GM23338 (cell line): ENCODE measurements at regions not wholly inside any gene's neighbourhood (a gene's known extent, or its start where the extent isn't known, plus 50 kb on each side); places are given as distances from the start of the nearest gene placed in this dataset.

Source experiments
- ATAC-seq: fragments of 200-7000 bp; cut with Tn5 transposase; 3 replicates; pipeline ENCODE4 v1.9.1; 2020
- DNase-seq: peaks from one replicate; pipeline ENCODE4 v3.0.0-alpha.2; 2015; ENCODE audit warnings: low spot score
- H2AFZ ChIP-seq: fragments of 200-600 bp; sonication (generic); 2 replicates; pipeline ENCODE4 v1.8.0; 2016; ENCODE audit warnings: antibody characterized with exemption, mild to moderate bottlenecking, moderate library complexity
- H3F3A ChIP-seq: fragments of 200-600 bp; sonication (generic); replicated peaks from 2 replicates; pipeline ENCODE4 v1.8.0; 2017; ENCODE audit warnings: antibody characterized with exemption, mixed run types, low read depth
- H3K27ac ChIP-seq: fragments of 200-600 bp; sonication (generic); 2 replicates; pipeline ENCODE4 v1.6.1; 2016; ENCODE audit warnings: low read depth
- H3K27me3 ChIP-seq: fragments of 200-600 bp; sonication (generic); 2 replicates; pipeline ENCODE4 v1.8.0; 2016; ENCODE audit warnings: mild to moderate bottlenecking, mixed run types, moderate library complexity; ENCODE audit not compliant: insufficient read depth
- H3K36me3 ChIP-seq: fragments of 200-600 bp; sonication (generic); 2 replicates; pipeline ENCODE4 v1.8.0; 2016; ENCODE audit warnings: mild to moderate bottlenecking; ENCODE audit not compliant: insufficient read depth
- H3K4me1 ChIP-seq: fragments of 200-600 bp; sonication (generic); 2 replicates; pipeline ENCODE4 v1.8.0; 2016; ENCODE audit warnings: mild to moderate bottlenecking, moderate library complexity; ENCODE audit not compliant: insufficient read depth
- H3K4me2 ChIP-seq: fragments of 200-600 bp; sonication (generic); 2 replicates; pipeline ENCODE4 v1.7.1; 2017; ENCODE audit warnings: mixed run types
- H3K4me3 ChIP-seq: fragments of 200-600 bp; sonication (generic); 2 replicates; pipeline ENCODE4 v1.6.1; 2016; ENCODE audit warnings: mixed run types
- H3K79me2 ChIP-seq: fragments of 200-600 bp; sonication (generic); replicated peaks from 2 replicates; pipeline ENCODE4 v1.8.0; 2017; ENCODE audit warnings: mild to moderate bottlenecking; ENCODE audit not compliant: insufficient read depth
- H3K9me2 ChIP-seq: fragments of 200-600 bp; sonication (generic); 2 replicates; pipeline ENCODE4 v1.8.0; 2017; ENCODE audit not compliant: insufficient read depth
- H4K20me1 ChIP-seq: fragments of 200-600 bp; sonication (generic); replicated peaks from 2 replicates; pipeline ENCODE4 v1.8.0; 2017; ENCODE audit warnings: mild to moderate bottlenecking; ENCODE audit not compliant: insufficient read depth
- H3K27ac Mint-ChIP-seq: 2 replicates; pipeline ENCODE4 v1.8.0; 2020; ENCODE audit warnings: inconsistent platforms, mild to moderate bottlenecking, moderate library complexity, mixed read lengths
- H3K27me3 Mint-ChIP-seq: 3 replicates; pipeline ENCODE4 v1.8.0; 2022; ENCODE audit warnings: low read depth, mild to moderate bottlenecking, moderate library complexity, mixed read lengths, inconsistent platforms; ENCODE audit not compliant: insufficient read depth, poor library complexity
- H3K36me3 Mint-ChIP-seq: 3 replicates; pipeline ENCODE4 v1.8.0; 2021; ENCODE audit warnings: low read depth, mild to moderate bottlenecking, inconsistent platforms, moderate library complexity, mixed read lengths
- H3K4me1 Mint-ChIP-seq: 3 replicates; pipeline ENCODE4 v1.8.0; 2020; ENCODE audit warnings: mild to moderate bottlenecking, inconsistent platforms, mixed read lengths
- H3K4me3 Mint-ChIP-seq: 3 replicates; pipeline ENCODE4 v1.8.0; 2021; ENCODE audit warnings: moderate library complexity, mild to moderate bottlenecking, inconsistent platforms, mixed read lengths
- H3K9me3 Mint-ChIP-seq: 3 replicates; pipeline ENCODE4 v1.8.0; 2020; ENCODE audit warnings: moderate library complexity, mild to moderate bottlenecking, inconsistent platforms, mixed read lengths
- CREB1 ChIP-seq: fragments of 250-450 bp; sonication (Bioruptor Pico); IDR thresholded peaks from 2 replicates; pipeline ENCODE4 v1.5.0; 2020; ENCODE audit warnings: low read depth, mild to moderate bottlenecking, moderate library complexity
- EZH2phosphoT487 ChIP-seq: fragments of 200-600 bp; sonication (generic); IDR thresholded peaks from one replicate; pipeline ENCODE4 v1.8.1; 2018; ENCODE audit warnings: antibody characterized with exemption; ENCODE audit not compliant: unreplicated experiment
- JUNB ChIP-seq: IDR thresholded peaks from one replicate; pipeline ENCODE4 v1.6.1; 2016; ENCODE audit warnings: antibody characterized with exemption; ENCODE audit not compliant: unreplicated experiment
- NANOG ChIP-seq: IDR thresholded peaks from 2 replicates; pipeline ENCODE4 v1.6.1; 2016; ENCODE audit warnings: antibody characterized with exemption, borderline replicate concordance
- POLR2AphosphoS5 ChIP-seq: IDR thresholded peaks from 2 replicates; pipeline ENCODE4 v1.6.1; 2016; ENCODE audit warnings: antibody characterized with exemption, low read depth
- REST ChIP-seq: IDR thresholded peaks from one replicate; pipeline ENCODE4 v1.6.1; 2018; ENCODE audit warnings: antibody characterized with exemption; ENCODE audit not compliant: unreplicated experiment
- STAT1 ChIP-seq: IDR thresholded peaks from one replicate; pipeline ENCODE4 v1.6.1; 2016; ENCODE audit warnings: antibody characterized with exemption; ENCODE audit not compliant: unreplicated experiment
- ZNF114 ChIP-seq: fragments of 250-450 bp; sonication (Bioruptor Pico); IDR thresholded peaks from 2 replicates; pipeline ENCODE4 v1.5.0; 2020; ENCODE audit warnings: mild to moderate bottlenecking, moderate library complexity
- ZNF331 ChIP-seq: fragments of 250-450 bp; sonication (Bioruptor Pico); IDR thresholded peaks from 2 replicates; pipeline ENCODE4 v1.5.0; 2020; ENCODE audit warnings: low read depth, mild to moderate bottlenecking, moderate library complexity
- TF ChIP-seq, protein P1 (sequence below), 2 experiments: fragments of 200-600 bp in 1 of 2; sonication (generic) in 1 of 2; conservative IDR thresholded peaks; 2 replicates each; pipeline versions ENCODE4 v1.5.1 to v1.6.1; 2016 to 2017; ENCODE audit warnings: antibody characterized with exemption in 2 of 2, low read depth in 2 of 2, mild to moderate bottlenecking in 2 of 2, moderate library complexity in 1 of 2
- TF ChIP-seq, protein P2 (sequence below): IDR thresholded peaks from 2 replicates; pipeline ENCODE4 v1.6.1; 2016; ENCODE audit warnings: antibody characterized with exemption

GRCh38 chr17:33732116-33732515, 439.0 kb upstream of the ASIC2 start (continued):
- TF ChIP-seq REST (peak; percentile 82), NANOG (no peak)
- TF ChIP-seq, protein P1, sequence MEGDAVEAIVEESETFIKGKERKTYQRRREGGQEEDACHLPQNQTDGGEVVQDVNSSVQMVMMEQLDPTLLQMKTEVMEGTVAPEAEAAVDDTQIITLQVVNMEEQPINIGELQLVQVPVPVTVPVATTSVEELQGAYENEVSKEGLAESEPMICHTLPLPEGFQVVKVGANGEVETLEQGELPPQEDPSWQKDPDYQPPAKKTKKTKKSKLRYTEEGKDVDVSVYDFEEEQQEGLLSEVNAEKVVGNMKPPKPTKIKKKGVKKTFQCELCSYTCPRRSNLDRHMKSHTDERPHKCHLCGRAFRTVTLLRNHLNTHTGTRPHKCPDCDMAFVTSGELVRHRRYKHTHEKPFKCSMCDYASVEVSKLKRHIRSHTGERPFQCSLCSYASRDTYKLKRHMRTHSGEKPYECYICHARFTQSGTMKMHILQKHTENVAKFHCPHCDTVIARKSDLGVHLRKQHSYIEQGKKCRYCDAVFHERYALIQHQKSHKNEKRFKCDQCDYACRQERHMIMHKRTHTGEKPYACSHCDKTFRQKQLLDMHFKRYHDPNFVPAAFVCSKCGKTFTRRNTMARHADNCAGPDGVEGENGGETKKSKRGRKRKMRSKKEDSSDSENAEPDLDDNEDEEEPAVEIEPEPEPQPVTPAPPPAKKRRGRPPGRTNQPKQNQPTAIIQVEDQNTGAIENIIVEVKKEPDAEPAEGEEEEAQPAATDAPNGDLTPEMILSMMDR (conservative IDR thresholded peaks at IDR 0.05; ENCODE audit: low read depth in 2 of 2) = no peak

- 0 out of 2 replicates have a peak, but pooled peaks cover 2% of the 10 kb centered on the region for H3K27me3 ChIP-seq
- no peak overlapping the region for H3K4me2 ChIP-seq
- H3K4me1 ChIP-seq = no peaks in the 10 kb centered on the region
- H2AFZ ChIP-seq = no peak overlapping the region
- no peaks in the 10 kb centered on the region for H3K79me2 ChIP-seq
- Mint-ChIP-seq H3K4me3 (no peak overlapping the region), H3K36me3 (peaks cover 3% of the 10 kb centered on the region; the same call in 1 of the 3 replicates), H3K9me3 (no peaks in the 10 kb centered on the region), H3K4me1 (peaks cover 5% of the 10 kb centered on the region; the same call in 2 of the 3 replicates), H3K27ac (no peak overlapping the region), H3K27me3 (no peaks in the 10 kb centered on the region)
- H3K4me3 ChIP-seq = no peak overlapping the region
- no peaks in the 10 kb centered on the region for H3F3A ChIP-seq
- peaks cover 3% of the 10 kb centered on the region; the same call in 1 of the 2 replicates for H4K20me1 ChIP-seq
- no peak overlapping the region for H3K27ac ChIP-seq
- DNase-seq (no peak), ATAC-seq (no peak)
- H3K36me3 ChIP-seq = no peaks in the 10 kb centered on the region
- peaks cover 7% of the 10 kb centered on the region; the same call in 1 of the 2 replicates for H3K9me2 ChIP-seq
- TF ChIP-seq, protein P2, sequence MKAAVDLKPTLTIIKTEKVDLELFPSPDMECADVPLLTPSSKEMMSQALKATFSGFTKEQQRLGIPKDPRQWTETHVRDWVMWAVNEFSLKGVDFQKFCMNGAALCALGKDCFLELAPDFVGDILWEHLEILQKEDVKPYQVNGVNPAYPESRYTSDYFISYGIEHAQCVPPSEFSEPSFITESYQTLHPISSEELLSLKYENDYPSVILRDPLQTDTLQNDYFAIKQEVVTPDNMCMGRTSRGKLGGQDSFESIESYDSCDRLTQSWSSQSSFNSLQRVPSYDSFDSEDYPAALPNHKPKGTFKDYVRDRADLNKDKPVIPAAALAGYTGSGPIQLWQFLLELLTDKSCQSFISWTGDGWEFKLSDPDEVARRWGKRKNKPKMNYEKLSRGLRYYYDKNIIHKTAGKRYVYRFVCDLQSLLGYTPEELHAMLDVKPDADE = no peak
- TF ChIP-seq JUNB (no peak), ZNF331 (CRISPR knock-in tag) (no peak), EZH2phosphoT487 (no peak), ZNF114 (CRISPR knock-in tag) (no peak), STAT1 (no peak), CREB1 (CRISPR knock-in tag) (no peak), REST (no peak), POLR2AphosphoS5 (no peak)
- TF ChIP-seq, protein P1 (conservative IDR thresholded peaks at IDR 0.05; ENCODE audit: low read depth in 2 of 2) = no peak
These were observed 446.6 kb upstream of the ASIC2 start for GRCh38 chr17:33739714-33740113.
